ENCODE measurements at regions not wholly inside any gene's neighbourhood (a gene's known extent, or its start where the extent isn't known, plus 50 kb on each side); places are given as distances from the start of the nearest gene placed in this dataset.
A peak's percentile ranks its signal among the peaks of the same experiment; 100 is the strongest.

GRCh38 chr16:60452646-60453045 lies 1583.6 kb downstream of the CDH8 start:
- ChIA-PET CTCF (ENCODE audit: low intra/inter-chr PET ratio) (no interaction called here), POLR2A (no interaction called here)
- Histone ChIP-seq H3K79me2 (ENCODE audit: control insufficient read depth, insufficient read depth, low read length) (no peaks in the 10 kb centered on the region), H3K4me1 (replicated peaks in 1 of 2; ENCODE audit: control insufficient read depth in 2 of 2, insufficient read depth in 2 of 2, low read length in 2 of 2) (no peaks in the 10 kb centered on the region), H2AFZ (ENCODE audit: low read depth, low read length) (no peak overlapping the region), H3K4me3 (no peak overlapping the region), H3K9me1 (ENCODE audit: control insufficient read depth, insufficient read depth, low read length) (no peaks in the 10 kb centered on the region), H3K36me3 (ENCODE audit: control insufficient read depth, insufficient read depth, low read length) (no peaks in the 10 kb centered on the region), H3K9me3 (replicated peaks; ENCODE audit: control insufficient read depth, insufficient read depth, low read depth, low read length) (no peaks in the 10 kb centered on the region), H4K20me1 (replicated peaks; ENCODE audit: control insufficient read depth, insufficient read depth, low read length) (no peaks in the 10 kb centered on the region), H3K27ac (ENCODE audit: extremely low read depth, low read depth, low read length) (no peak overlapping the region), H3K4me2 (ENCODE audit: insufficient read depth, low read length) (no peak overlapping the region), H3K9ac (ENCODE audit: insufficient read depth in 1 of 2, low read depth in 2 of 2, low read length in 2 of 2) (no peak overlapping the region), H3K27me3 (ENCODE audit: control insufficient read depth in 2 of 2, insufficient read depth in 2 of 2, low read length in 2 of 2) (no peaks in the 10 kb centered on the region)
- ATAC-seq (no peak), FAIRE-seq (no peak), DNase-seq (ENCODE audit: extremely low read depth in 1 of 4, low spot score in 3 of 4) (no peak)
- intact Hi-C loops (cut with micrococcal nuclease) = no loop called here
- in situ Hi-C loops (cut with MboI) = no loop called here
- peak; percentile 42 for TF ChIP-seq MAFG (tag; conservative IDR thresholded peaks at IDR 0.05)
- no peak for TF ChIP-seq ZNF217 (CRISPR knock-in tag; IDR thresholded peaks at IDR 0.05)
- peak; percentile 42; the same call in 1 of the 2 replicates for TF ChIP-seq ZNF316 (IDR thresholded peaks at IDR 0.05)
- BruUV-seq (replicated peaks) = no TSS peak

- no TSS peak for BruUV-seq (replicated peaks)
- no peak overlapping the region for H3K9ac ChIP-seq (ENCODE audit: insufficient read depth in 1 of 2, low read depth in 2 of 2, low read length in 2 of 2)
- no peak overlapping the region for H3K4me3 ChIP-seq
- no peaks in the 10 kb centered on the region for H3K36me3 ChIP-seq (ENCODE audit: control insufficient read depth, insufficient read depth, low read length)
- ChIA-PET POLR2A (no interaction called here), CTCF (ENCODE audit: low intra/inter-chr PET ratio) (no interaction called here)
- H3K9me3 ChIP-seq (replicated peaks; ENCODE audit: control insufficient read depth, insufficient read depth, low read depth, low read length) = no peaks in the 10 kb centered on the region
- FAIRE-seq (no peak), ATAC-seq (no peak), DNase-seq (ENCODE audit: extremely low read depth in 1 of 4, low spot score in 3 of 4) (no peak)
- no peaks in the 10 kb centered on the region for H3K79me2 ChIP-seq (ENCODE audit: control insufficient read depth, insufficient read depth, low read length)
- no peaks in the 10 kb centered on the region for H3K27me3 ChIP-seq (ENCODE audit: control insufficient read depth in 2 of 2, insufficient read depth in 2 of 2, low read length in 2 of 2)
- no peak overlapping the region for H2AFZ ChIP-seq (ENCODE audit: low read depth, low read length)
- H3K9me1 ChIP-seq (ENCODE audit: control insufficient read depth, insufficient read depth, low read length) = no peaks in the 10 kb centered on the region
- H3K4me2 ChIP-seq (ENCODE audit: insufficient read depth, low read length) = no peak overlapping the region
- in situ Hi-C loops (cut with MboI) = no loop called here
- H3K27ac ChIP-seq (ENCODE audit: extremely low read depth, low read depth, low read length) = no peak overlapping the region
- no peaks in the 10 kb centered on the region for H4K20me1 ChIP-seq (replicated peaks; ENCODE audit: control insufficient read depth, insufficient read depth, low read length)
- H3K4me1 ChIP-seq (replicated peaks in 1 of 2; ENCODE audit: control insufficient read depth in 2 of 2, insufficient read depth in 2 of 2, low read length in 2 of 2) = no peaks in the 10 kb centered on the region
- WGBS (ENCODE audit: insufficient coverage, low coverage, missing lambda C conversion rate) = 5% methylated on average over 5 of the region's 6 CpGs
- TF ChIP-seq ZFPM2 (CRISPR knock-in tag; IDR thresholded peaks at IDR 0.05) = no peak
- no peak for TF ChIP-seq SP2 (IDR thresholded peaks at IDR 0.05; ENCODE audit: extremely low read depth, low read depth, low read length, poor library complexity, severe bottlenecking)
- no peak for TF ChIP-seq XRCC5 (IDR thresholded peaks at IDR 0.05; ENCODE audit: low read depth, low read length)
- no peak for TF ChIP-seq BHLHE40 (IDR thresholded peaks at IDR 0.05; ENCODE audit: low read length)
- TF ChIP-seq, protein P1, sequence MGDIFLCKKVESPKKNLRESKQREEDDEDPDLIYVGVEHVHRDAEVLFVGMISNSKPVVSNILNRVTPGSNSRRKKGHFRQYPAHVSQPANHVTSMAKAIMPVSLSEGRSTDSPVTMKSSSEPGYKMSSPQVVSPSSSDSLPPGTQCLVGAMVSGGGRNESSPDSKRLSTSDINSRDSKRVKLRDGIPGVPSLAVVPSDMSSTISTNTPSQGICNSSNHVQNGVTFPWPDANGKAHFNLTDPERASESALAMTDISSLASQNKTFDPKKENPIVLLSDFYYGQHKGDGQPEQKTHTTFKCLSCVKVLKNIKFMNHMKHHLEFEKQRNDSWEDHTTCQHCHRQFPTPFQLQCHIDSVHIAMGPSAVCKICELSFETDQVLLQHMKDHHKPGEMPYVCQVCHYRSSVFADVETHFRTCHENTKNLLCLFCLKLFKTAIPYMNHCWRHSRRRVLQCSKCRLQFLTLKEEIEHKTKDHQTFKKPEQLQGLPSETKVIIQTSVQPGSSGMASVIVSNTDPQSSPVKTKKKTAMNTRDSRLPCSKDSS (IDR thresholded peaks at IDR 0.05; ENCODE audit: low read depth, partially characterized antibody) = no peak
- TF ChIP-seq, protein P2, sequence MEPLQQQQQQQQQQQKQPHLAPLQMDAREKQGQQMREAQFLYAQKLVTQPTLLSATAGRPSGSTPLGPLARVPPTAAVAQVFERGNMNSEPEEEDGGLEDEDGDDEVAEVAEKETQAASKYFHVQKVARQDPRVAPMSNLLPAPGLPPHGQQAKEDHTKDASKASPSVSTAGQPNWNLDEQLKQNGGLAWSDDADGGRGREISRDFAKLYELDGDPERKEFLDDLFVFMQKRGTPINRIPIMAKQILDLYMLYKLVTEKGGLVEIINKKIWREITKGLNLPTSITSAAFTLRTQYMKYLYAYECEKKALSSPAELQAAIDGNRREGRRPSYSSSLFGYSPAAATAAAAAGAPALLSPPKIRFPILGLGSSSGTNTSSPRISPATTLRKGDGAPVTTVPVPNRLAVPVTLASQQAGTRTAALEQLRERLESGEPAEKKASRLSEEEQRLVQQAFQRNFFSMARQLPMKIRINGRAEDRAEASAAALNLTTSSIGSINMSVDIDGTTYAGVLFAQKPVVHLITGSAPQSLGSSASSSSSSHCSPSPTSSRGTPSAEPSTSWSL (CRISPR knock-in tag; IDR thresholded peaks at IDR 0.05; ENCODE audit: borderline replicate concordance) = no peak
- no peak for TF ChIP-seq NCOA2 (IDR thresholded peaks at IDR 0.05; ENCODE audit: partially characterized antibody in 2 of 2)
- no peak for TF ChIP-seq PURB (CRISPR knock-in tag; IDR thresholded peaks at IDR 0.05; ENCODE audit: low read depth)
- intact Hi-C loops (cut with micrococcal nuclease) = no loop called here
Measured at GRCh38 chr16:60438894-60439293, 1597.3 kb downstream of the CDH8 start.
